HL-60/S4 (cell line): ENCODE measurements at regions not wholly inside any gene's neighbourhood (a gene's known extent, or its start where the extent isn't known, plus 50 kb on each side); places are given as distances from the start of the nearest gene placed in this dataset.

Experiments
- in situ Hi-C: fragments of 300-500 bp; cut with MboI; formaldehyde crosslinking; loops from 2 replicates; pipeline ENCODE4 v1.14.3; 2022; ENCODE audit warnings: low sequenced_read_pairs

DNA sequence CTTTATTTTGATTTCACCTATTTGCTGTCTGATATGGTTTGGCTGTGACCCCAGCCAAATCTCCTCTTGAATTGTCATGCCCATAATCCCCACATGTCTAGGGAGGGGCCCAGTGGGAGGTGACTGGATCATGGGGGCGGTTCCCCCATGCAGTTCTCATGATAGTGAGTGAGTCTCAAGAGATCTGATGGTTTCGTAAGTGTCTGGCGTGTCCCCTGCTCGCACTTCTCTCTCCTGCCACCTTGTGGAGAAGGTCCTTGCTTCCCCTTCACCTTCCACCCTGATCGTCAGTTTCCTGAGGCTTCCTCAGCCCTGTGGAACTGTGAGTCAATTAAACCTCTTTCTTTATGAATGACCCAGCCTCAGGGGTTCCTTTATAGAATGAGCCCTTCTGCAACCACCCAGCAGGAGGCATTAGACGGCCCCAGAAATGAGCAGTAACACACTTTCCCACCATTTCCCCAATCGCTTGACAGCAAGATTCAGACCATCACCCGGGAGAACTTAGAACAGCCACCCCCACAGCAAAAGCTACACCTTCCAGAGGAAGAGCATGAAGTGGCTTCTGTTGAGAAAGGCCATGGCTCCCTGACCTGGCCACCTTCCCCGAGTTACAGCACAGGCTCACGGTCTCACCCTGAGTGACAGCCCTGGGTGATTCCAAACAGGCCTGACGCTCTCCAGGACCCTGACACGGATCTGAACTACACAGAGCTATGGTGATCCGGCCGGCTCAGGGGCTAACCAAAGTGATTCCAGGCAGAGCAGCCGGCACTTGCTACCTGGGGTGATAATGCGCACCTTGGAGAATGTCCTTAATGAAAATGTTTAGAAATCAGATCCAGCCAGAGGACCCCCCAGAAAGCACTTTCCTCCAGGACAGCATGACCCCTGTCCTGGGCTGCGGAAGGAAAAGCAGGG, 131.2 kb upstream of the CDH4 start:
- in situ Hi-C loops = loop anchor here (25.0 kb wide), 1 partner anchor 909 kb away; no protein-coding TSS in a partner anchor

DNA sequence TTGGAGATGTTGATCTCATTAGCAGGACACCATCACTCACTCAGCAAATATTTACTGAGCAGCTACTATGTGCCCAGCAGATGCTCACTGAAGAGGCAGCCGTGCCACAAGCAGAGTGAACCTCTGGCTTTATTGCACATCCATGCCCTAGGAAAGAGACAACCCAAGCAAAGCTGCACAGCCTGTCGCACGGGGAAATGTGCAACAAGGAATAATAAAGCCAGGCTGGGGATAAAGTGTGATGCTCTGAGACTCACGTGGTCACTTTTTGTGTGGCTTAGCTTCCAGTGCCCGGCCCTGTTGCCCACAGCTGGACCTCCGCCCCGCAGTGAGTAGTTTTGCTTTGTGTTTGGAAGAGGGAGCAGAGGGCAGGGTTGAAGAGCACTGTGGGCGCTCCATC, 130.4 kb upstream of the CDH4 start:
- in situ Hi-C loops = loop anchor here (25.0 kb wide), 1 partner anchor 909 kb away; no protein-coding TSS in a partner anchor

DNA sequence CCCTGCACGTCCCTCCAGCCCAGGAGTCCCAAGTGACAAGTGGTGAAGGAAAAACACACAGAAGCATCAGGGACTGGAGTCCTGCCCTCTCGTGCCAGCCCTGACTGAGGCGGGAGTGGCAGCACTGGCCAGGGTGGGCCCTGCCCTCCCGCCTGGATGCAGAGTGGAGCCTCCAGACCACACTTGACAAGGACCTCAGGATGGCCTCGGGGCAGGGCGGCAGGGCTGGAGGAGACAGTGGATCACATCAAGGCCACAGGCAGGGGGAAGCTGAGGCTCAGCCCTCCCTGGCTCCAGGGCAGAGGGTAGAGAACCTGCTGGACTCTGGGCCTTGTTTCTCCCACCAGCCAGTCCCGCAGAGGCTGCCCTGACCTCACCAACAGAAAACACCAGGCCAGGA, 128.8 kb upstream of the CDH4 start:
- in situ Hi-C loops = loop anchor here (25.0 kb wide), 1 partner anchor 911 kb away; no protein-coding TSS in a partner anchor

DNA sequence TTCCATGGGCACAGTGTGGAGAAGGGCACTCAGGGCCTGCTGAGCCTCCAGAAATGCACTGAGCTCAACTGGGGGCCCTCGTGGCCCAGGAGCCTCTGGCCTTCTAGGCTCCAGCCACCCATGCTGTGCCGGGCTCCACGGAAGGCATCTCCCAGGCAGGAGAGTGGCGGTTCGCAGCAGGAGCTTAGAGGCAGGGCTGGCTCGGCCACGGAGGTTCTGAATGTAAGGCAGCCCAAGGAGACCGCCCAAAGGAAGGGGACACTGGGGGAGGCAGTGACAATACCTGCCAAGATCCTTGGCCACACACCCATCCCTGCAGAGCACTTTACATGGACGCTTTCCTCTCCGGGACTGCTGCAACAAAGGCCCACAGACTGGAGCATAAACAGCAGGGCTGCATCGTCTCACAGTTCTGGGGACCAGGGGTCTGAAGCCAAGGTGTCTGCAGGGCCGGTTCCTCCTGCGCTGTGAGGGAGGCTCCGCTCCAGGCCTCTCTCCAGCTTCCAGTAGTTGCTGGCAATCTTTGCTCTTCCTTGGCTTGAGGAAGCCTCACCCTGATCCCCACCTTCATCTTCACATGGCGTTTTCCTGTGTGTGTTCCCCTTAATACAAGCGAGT, 128.2 kb upstream of the CDH4 start:
- in situ Hi-C loops = loop anchor here (25.0 kb wide), 1 partner anchor 912 kb away; no protein-coding TSS in a partner anchor

DNA sequence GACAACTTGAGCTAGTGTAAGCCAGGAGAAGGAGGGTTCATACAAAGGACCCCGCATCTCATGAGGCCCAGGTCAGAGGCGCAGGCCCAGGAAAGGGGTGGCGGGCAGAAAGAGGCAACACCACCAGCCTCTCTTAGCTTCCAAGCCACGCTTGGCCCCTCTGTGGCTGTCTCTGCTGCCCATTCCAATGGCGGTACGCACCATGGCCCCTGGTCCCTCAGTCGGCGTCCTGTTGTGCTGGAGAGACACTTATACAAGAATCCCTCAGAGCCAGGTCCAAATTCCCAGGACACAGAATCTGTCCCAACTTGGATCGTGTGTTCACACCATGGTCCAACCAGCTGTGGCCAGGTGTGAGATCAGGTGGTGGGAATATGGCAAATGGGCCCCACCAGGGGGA, 127.0 kb upstream of the CDH4 start:
- in situ Hi-C loops = no loop called here

DNA sequence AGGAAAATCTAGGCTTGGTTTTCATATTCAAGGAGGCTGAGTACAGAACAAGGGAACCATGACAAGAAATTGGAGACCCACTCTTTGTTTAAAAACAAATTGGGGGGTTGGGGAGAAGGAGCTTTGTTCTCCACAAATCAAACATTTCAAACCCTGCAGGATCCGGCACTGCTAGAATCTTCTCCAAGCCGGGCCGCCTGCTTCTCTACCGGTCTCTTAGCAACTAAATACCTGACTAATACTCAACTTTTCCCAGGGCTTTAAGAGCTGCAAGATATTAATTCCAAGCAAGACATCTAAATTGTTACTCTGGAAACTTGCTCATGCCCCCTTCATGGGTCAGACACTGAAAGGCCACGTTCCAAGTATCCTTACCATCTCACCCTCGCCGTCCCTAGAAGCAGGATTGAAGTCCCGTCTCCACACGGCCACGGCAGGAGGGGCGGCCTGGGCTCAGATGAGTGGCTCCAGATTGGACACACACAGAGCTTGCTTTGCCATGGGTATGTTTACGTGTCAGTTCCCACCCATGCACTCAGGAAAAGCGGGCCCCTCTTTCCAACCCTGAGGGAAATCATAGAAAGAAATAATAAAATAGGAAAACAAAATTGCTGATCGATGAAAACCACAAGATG, 126.4 kb upstream of the CDH4 start:
- in situ Hi-C loops = no loop called here

DNA sequence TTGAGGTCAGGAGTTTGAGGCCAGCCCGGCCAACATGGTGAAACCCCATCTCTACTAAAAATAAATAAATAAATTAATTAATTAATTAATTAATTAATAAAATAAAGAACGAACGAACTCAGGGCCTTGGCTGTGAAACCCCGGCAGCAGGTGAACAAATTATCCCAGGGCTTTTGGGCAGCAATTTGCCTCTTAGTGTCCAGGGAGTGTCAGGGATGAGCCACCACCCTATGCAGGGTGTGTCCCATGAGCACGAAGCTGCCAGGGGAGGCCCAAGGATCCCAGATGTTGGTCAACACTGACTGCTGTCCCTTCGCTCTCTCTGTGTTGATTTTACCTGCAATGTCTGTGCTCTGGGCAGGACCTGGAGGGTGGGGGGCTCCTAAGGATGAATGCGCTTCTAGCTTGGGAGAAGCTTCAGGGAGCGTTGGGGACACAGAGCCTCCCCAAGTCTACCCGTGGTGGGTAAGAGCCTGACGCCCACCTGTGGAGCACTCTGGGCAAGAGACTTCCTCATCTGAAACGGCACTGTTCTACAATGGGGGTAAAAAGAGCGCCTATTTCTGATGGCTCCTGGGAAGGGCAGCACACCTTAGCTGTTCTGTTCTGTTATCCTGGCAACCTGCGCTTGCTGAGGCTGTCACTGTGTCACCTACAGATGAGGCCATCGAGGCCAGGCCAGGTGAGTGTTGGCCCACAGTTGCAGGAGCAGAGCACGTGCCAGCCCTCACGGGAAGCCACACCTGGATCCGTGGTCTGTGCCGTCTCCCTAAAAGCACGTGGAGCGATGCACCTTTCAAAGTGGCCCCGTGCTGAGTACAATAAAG, 125.5 kb upstream of the CDH4 start:
- in situ Hi-C loops = no loop called here

DNA sequence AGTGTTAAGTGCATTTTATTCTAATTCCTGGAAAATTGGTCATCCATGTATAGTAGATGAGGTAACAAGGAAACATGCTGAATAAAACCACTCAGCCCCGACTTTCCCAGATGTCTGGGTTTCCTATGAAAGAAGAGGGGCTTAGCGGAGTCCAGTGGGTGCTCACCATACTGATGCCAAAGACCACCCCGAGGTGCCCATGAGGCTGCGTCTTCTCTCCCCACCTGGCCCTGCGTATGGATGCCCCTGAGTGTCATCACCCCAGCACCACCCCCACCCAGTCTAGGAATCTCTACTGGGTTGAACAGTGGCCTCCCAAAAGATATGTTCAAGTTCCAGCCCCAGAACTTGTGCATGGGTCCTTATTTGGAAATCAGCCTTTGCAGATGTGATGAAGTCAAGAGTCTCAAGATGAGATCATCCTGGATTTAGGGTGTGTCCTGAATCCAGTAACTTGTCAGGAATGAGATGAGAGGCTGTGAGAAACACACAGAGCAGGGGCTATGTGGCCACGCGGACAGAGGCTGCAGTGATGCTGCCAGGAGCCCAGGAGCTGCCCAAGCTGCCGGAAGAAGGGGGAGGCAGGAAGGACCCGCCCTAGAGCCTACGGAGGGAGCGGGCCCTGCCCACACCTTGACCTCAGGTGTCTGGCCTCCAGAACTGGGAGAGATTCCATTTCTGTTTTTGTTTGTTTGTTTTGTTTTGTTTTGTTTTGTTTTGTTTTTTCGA, 124.6 kb upstream of the CDH4 start:
- in situ Hi-C loops = no loop called here

DNA sequence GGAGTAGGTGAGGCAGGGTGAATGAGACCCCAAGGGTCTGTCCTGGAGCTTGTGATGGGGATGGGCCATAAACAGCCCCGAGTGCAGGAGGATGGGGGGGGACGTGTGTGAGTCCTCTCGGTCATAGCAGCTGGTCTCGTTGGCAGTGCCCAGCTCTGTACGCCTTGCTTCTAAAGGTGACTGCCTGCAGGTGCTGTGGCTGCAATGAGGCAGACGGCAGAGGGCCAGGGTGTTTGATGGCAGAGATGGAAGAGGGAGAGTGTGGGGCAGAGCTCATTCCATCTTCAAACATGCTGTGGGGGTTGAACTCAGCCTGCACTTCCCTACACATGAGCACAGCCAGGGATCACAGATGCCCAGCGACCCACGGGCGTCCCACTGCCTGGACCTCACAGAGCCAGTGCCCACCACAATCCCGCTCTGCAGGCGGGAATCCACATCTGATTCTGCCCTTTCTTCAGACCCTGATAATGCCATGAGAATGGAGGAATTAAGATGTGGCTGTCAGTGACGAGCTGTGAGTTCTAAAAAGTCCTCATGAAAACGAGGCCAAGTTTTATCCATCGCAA, 123.3 kb upstream of the CDH4 start:
- in situ Hi-C loops = no loop called here

DNA sequence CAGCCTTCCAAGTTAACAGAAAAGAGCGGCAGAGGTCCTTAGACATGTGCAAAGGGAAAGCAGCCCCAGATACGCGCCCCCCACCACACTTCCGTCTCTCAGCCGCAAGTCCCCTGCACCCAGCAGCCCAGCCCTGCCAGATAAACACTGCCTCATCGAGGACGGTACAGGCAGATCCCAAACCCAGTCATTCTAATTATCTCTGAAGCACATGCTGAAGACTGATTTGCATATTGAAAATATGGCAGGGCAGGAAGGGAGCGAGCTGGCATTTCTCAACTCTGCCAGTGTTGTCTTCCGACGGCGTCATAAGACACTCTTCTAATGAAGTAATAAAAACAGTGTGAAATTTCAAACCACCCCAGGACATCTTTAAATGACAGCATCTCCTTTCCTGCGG, 122.8 kb upstream of the CDH4 start:
- in situ Hi-C loops = no loop called here

DNA sequence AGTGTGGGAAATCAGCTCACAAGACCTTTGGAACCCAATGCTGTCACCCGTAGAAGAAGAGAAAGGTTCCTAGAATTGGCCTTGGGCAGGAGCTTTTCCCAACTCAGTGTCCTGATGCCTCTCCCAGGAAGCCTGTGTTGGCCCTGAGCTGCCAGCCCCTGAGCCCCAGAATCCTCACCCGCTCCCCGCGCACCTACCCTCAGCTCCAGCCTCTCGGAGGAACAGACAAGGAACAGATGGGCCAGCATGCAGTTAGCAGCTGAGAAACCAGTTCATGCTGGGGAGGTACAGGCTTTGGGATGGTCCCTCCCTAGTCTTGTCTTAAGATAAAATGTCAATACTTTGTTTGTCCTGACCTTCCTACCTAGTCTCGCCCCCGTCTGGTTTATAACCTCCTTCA, 121.9 kb upstream of the CDH4 start:
- in situ Hi-C loops = no loop called here

DNA sequence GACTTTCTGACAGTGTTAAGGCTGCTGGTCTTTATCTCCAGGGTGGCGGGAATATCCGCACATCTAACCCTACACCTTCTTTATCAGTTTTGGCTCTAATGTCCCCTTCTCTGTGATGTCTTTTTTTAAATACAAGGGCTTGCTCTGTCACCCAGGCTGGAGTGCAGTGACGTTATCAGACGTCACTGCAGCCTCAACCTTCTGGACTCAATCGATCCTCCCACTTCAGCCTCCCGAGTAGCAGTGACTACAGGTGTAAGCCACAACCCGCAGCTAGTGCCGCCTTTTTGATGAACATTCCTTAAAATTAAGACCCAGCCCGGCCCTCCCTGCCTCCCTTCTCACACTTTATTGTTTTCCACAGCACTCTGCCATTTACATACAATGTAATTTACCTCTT, 120.1 kb upstream of the CDH4 start:
- in situ Hi-C loops = no loop called here

DNA sequence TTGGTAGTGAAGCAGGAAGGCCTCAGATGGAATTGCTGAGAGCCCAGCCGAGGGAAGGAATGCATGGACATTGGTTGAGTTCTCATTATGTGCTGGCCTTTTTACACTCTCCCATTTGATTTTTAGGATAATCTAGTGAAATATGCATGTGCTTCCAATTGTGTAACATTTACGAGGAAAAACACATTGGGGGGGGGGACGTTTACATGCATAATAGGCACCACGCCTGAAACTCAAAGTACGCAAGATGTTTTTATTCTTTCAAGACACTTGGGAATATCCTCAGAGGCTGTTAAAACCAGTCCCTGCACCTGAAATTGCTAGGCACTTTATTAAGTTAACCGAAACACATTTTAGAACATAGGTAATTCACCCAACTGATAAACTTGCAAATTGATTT, 118.5 kb upstream of the CDH4 start:
- in situ Hi-C loops = no loop called here

DNA sequence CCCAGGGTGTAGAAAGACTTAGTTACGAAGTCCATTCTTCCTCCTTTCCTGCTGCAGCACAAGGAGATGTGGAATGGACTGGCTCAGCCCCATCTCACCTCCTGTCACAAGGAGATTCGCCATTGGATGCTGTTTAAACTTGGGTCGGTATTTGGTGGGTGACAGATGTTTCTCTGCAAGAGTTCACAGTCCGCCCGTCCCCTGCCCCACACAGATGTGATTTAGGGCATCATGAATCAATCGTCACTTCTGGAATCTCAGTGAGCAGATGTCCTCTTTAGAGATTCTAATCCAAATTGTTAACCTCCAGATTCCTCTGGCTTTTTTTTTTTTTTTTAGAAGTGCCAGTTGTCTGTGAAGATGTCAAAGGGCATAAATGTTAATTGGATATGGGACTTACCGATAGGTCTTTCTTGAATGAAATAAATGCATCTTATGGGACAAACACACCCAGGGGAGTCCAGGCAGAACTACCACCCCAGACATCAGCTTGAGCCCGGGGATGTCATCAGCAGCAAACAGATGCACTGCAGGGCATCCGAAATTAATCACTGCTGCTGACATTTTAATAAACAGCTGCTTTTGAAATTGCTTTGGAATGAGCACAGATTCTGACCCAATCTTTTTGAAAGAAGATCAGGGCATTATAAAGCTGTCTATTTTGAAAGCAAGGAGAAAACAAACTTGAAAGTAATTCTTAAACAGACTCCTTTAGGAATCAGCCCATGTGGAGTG, 117.6 kb upstream of the CDH4 start:
- in situ Hi-C loops = no loop called here

DNA sequence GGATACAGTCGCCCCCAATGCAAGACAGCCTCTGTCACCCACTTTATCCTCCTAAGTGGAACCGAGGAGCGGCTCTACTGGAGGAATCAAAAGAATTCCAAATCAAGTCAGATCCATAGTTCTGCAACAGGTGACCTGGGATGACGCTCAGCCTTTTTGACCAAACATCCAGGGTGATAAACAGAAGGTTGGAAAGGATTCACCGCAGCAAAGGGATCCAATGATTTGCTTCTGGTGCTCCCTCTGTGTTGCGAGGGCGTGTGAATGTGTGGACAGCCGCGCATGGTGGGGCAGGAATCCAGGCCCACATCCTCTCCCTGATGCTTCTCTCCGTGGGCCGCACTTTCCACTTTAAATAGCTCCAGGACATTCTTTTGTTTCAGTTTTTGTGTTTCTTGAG, 116.8 kb upstream of the CDH4 start:
- in situ Hi-C loops = no loop called here

DNA sequence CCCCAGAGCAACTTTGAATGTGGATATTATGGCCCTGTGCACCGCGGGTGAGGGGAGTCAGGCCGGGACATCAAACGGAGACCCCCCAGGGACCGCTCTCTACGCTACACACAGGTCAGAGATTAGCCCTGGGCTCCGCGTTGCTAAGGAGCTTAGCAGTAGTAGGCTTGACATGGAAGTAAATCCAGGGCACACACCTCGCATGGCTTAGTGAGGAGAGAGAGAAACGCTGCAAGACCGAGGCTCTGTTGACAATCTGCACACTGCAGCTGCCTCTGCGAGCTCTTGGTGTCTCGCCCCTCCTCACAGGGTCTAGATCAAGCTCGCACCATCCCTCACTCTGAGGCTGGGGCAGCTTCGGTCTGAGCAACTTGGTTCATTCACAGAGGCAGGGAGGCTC, 116.1 kb upstream of the CDH4 start:
- in situ Hi-C loops = no loop called here

DNA sequence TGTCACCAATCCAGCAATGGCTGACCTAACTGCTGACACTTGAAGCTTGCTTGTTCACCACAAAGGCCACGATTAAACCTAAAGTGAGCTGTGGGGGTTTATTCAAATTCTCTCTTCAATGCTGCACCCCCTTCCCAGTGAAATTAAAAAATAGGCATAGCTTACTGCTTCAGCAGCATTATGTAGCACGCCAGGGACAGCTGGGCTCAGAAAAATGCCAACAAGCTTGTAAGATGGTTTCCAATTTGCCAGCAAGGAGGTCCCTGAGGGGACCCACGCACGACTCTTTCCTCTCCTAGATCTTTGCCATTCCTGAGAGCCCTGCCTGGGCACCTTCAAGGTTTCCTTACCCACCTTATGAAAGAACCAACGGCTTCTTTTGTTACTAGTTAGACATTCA, 113.5 kb upstream of the CDH4 start:
- in situ Hi-C loops = no loop called here

DNA sequence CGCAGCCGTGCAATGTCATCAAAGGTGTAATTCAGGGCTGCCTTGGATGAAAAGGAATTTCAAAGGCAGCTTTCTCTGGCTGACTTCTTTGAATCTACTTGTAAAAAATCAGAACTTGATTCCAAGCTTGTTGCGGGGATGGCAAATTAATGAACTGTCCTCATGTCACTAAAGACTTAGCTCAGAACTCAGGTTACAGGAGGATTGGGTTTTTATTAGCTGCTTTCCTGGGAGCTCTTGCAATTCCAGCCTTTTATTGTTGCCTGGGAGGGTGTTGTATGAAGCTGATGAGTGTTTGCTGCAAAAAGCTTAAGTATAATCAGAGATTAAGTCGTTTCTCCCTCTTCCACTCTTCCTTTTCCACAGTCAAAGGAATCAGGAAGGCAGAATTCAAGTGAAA, 113.0 kb upstream of the CDH4 start:
- in situ Hi-C loops = no loop called here

DNA sequence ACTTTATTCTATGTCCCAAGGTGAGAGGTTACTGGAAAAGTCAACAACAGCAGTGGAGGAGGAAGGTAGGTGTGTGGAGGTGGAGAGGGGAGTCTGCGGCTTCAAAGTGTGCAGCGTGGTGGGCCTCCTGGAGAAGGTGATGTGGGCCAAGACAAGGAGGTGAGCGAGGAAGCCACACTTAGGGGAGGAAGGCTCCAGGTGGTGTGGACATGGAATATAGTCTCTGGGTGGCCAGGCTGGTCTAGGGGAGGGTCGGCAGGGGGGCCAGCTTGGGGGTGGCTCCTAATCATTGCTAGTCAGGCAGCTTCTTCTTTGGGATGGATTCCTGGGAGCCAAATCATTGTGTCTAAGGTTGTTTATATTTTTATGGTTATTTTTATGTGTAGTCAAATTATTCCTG, 111.5 kb upstream of the CDH4 start:
- in situ Hi-C loops = no loop called here
